ENCODE measurements at regions not wholly inside any gene's neighbourhood (a gene's known extent, or its start where the extent isn't known, plus 50 kb on each side); places are given as distances from the start of the nearest gene placed in this dataset.
"Not testable (repeated sequence)": the region's sequence is repeated elsewhere in the genome, so short reads cannot be mapped to it uniquely, and the experiment has no call there.

- DNase-seq = no peak
These were observed 129.4 kb upstream of the CENPW start for GRCh38 chr6:126210398-126211075.

- DNase-seq = no peak
These were observed 122.4 kb upstream of the CENPW start for GRCh38 chr6:126217497-126217896.

DNA sequence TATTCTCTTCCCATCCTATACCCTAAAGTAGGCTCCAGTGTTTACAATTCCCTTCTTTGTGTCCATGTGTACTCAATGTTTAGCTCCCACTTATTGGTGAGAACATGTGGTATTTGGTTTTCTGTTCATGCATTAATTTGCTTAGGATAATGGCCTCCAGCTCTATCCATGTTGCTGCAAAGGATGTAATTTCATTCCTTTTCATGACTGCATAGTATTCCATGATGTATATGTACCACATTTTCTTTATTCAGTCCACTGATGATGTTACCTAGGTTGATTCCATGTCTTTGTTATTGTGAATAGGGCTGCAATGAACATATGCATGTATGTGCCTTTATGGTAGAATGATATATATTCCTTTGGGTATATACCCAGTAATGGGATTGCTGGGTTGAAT lies 119.0 kb upstream of the CENPW start:
- not testable (repeated sequence) for DNase-seq

DNA sequence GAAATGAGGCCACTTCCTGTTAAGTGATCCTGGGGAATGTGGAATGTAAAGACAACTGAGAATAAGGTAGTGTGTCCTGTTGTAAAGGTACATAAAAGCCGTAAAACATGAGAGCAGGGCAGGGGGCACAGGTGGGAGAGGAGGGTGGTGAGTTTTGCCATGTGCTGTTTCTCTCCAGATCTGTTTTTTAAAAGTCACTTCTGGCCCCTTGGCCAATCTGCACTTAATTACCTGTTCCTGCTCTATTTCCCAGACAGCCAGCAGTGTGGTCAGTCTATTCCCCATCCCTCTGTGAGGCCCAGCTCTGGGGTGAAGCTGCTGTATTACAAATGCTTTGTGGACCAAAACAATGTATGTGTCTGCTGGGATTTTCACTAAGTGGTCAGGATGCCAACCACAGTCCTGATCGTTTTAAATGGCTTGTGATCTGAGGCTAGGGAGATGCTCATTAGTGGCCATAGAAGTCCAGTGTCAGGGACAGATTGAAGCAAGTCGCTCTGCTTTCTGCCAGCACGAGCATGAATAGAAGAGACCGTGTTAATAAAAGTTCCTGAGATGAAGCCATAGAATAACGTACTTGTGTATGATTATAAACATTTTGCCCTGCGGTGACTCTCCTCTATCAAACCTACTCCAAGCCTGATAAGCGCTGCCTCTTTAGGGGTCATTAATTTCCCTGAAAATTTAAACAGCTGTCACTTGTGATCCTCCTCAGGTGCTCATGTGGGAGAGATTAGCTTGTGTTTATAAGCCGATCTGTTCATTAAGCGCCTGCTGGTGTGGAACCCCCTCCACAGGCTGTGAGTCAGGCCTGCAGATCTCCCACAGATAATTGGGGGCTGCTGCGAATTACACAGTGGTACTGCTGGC lies 111.8 kb upstream of the CENPW start:
- peak; percentile 98 for DNase-seq

GRCh38 chr6:126232671-126233070 lies 107.2 kb upstream of the CENPW start:
- DNase-seq = no peak

DNA sequence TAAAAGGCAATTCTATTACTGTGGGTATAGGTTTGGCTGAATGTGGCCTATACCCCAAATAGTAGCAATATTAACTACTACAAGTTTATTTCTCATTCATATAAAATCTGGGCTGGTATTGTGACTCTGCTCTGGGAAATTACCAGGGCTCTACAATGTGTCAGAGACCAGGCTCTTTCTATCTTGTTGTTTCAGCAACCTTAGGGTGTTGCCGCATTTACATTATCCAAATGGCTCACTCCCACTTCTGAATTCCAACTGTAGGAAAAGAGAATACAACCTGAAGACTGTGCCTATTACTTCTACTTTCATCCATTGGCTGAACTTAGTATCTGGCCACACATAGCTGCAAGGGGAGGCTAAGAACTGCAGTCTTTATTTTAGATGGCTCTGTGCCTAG lies 106.7 kb upstream of the CENPW start:
- no peak for DNase-seq

DNA sequence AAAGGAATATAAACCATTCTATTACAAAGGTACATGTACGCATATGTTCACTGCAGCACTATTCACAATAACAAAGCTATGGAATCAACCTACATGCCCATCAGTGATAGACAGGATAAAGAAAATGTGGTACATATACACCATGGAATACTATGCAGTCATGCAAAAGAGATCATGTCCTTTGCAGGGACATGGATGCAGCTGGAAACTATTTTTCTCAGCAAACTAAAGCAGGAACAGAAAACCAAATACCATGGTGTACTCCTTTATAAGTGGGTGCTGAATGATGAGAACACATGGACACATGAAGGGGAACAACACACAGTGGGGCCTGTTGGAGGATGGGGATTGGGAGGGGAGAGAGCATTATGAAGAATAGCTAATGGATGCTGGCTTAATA lies 104.6 kb upstream of the CENPW start:
- DNase-seq = no peak

GRCh38 chr6:126245077-126245476 lies 94.8 kb upstream of the CENPW start:
- DNase-seq = no peak

DNA sequence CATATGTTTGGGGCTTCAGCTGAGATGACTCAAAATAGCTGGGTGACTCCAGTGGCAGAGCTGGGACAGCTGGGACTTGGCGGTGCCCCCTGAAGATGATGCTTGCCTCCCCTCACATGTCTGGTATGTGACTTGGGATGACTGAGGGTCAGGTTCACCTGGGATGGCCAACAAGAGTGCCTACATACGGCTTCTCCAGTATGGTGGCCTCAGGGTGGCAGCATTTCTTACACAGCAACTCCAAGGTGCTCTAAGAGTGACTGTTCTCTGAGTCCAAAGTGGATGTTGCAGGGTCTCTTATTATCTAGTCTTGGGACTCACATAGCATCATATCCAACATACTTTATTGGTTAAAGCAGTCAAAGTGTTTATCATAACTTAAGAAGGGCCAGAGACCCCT lies 87.8 kb upstream of the CENPW start:
- DNase-seq = no peak

- DNase-seq = no peak
These were observed 86.5 kb upstream of the CENPW start for GRCh38 chr6:126253431-126253830.

GRCh38 chr6:126258150-126258549 lies 81.8 kb upstream of the CENPW start:
- DNase-seq = no peak

DNA sequence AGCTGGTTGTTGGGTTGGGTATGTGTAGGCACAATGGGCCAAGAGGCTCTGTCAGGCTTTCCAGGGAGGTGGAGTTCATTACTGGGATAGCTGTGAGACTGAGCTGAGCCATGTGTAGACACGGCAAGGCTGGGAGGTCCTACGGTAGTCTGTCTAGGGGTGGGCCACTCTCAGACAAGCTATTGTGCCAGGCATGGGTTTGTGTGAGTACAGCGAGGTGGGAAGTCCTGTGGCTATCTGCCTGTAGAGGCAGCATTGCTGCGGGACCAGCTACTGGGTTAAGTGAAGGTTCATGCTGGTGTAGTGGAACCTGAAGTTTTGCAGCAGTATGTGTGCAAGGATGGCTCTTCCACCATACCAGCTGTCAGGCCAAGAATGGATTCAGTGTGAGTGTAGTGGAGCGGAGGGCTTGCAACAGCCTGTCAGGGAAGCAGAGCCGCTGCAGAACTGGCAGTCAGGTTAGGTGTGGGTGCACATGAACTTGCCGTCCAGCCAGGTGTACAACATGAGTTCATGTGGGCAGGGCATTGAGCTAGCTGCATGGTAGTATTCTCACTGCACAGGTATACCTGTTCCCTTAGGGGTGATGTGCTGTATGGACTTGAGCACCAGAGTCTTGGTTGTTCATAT lies 78.0 kb upstream of the CENPW start:
- DNase-seq = no peak

DNA sequence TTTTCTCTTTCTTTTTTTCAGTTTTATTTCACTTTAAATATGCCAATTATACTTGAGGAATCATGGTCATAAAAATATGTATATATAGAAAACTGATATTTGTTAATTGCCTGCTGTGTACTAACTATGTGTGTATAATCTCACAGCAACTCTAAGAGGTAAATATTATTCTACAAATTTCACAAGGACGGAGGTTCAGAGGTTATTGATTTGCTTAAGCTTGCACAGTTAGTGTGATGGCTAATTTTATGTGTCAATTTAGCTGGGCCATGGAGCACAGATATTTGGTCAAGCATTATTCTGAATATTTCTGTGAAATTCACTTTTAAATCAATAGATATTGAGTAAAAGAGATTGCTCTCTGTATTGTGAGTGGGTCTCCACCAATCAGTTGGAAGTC lies 75.7 kb upstream of the CENPW start:
- DNase-seq = no peak

DNA sequence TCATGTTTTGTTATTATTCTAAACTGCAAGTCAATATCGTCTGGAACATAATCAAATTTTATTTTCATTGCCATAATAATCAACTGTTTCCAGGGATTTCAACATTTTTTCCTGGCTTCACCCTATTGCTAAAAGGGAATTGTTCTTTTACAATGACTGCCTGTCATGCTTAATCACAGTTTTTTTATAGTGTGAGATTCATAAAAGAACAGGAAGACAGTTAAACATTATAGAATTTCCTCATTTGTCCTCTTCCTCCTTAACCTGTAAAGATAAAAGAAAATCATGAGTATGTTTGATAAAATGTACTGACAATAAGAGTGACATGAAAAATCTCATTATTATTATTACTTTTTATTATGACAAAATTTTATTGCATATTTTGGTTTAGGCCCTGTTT lies 73.3 kb upstream of the CENPW start:
- no peak for DNase-seq

DNA sequence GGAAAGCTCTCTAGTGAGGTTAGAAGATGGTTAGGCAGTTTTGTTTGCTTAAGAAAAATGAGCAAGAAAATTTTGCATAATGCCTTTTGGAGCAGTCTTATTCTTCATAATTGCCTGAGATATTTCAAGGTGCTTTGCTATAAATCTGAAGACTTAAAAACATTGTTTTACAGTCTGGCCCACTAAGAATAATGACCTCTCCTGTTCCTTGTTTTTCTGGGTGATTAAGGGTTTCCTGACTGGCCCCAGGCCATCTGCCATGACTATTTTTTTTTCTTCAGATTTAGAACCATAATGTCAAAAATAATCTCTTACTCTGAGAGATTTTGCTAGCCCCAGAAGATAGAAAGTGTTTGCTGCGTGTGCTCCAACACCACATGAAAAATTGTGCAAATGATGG lies 72.3 kb upstream of the CENPW start:
- peak; percentile 7 for DNase-seq

DNA sequence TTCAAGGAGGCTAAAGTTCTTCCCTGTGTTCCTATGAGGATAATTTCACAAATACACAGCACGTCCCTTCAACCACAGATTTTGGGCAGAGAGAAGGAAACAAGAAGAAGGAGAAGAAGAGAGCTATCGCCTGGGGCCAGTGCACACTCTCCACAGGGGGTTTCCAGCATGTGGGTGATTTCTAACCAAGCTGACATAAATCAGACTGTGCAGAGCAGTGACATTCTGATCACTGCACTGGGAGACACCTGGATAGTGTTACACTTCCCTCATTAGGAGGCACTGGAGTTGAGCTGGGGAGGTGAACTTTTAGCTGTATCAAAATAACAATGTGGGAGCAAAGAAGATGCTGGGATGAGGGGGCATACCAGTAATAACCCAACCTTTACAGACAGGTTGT lies 71.8 kb upstream of the CENPW start:
- DNase-seq = peak; percentile 72

- DNase-seq = no peak
These were observed 59.6 kb upstream of the CENPW start for GRCh38 chr6:126280287-126280686.

- no peak for DNase-seq
These were observed 54.0 kb upstream of the CENPW start for GRCh38 chr6:126285871-126286365.

Measured in NCI-H82 (cell line).